Loucy (cell line): ENCODE measurements at regions not wholly inside any gene's neighbourhood (a gene's known extent, or its start where the extent isn't known, plus 50 kb on each side); places are given as distances from the start of the nearest gene placed in this dataset.
A peak's percentile ranks its signal among the peaks of the same experiment; 100 is the strongest.
"Not testable (repeated sequence)": the region's sequence is repeated elsewhere in the genome, so short reads cannot be mapped to it uniquely, and the experiment has no call there.

ENCODE experiments used
- H2AFZ ChIP-seq: fragments of 200-600 bp; sonication (generic); 2 replicates; pipeline ENCODE4 v1.6.0; 2016; ENCODE audit warnings: antibody characterized with exemption, mild to moderate bottlenecking, low read length, moderate library complexity
- H3F3A ChIP-seq: fragments of 200-600 bp; 2 replicates; pipeline ENCODE4 v1.6.0; 2016; ENCODE audit warnings: antibody characterized with exemption, low read depth, mild to moderate bottlenecking
- H3K27me3 ChIP-seq: fragments of 200-600 bp; sonication (generic); 2 replicates; pipeline ENCODE4 v1.6.1; 2014; ENCODE audit warnings: low read length, mild to moderate bottlenecking; ENCODE audit not compliant: insufficient read depth, poor library complexity, severe bottlenecking
- H3K36me3 ChIP-seq: fragments of 200-600 bp; sonication (generic); 2 replicates; pipeline ENCODE4 v1.6.1; 2016; ENCODE audit warnings: low read length; ENCODE audit not compliant: insufficient read depth
- H3K4me1 ChIP-seq: fragments of 200-600 bp; sonication (generic); 2 replicates; pipeline ENCODE4 v1.5.1; 2014; ENCODE audit warnings: low read length, mild to moderate bottlenecking; ENCODE audit not compliant: insufficient read depth, poor library complexity, severe bottlenecking
- H3K4me2 ChIP-seq: fragments of 200-600 bp; sonication (generic); 2 replicates; pipeline ENCODE4 v1.6.0; 2014; ENCODE audit warnings: antibody characterized with exemption, low read length, low read depth, mild to moderate bottlenecking; ENCODE audit not compliant: poor library complexity, severe bottlenecking
- H3K4me3 ChIP-seq: fragments of 200-600 bp; sonication (generic); 2 replicates; pipeline ENCODE4 v1.5.1; 2014; ENCODE audit warnings: low read length, mild to moderate bottlenecking, mixed read lengths; ENCODE audit not compliant: poor library complexity, severe bottlenecking
- H3K79me2 ChIP-seq: fragments of 200-600 bp; sonication (generic); 2 replicates; pipeline ENCODE4 v1.6.1; 2014; ENCODE audit warnings: low read length; ENCODE audit not compliant: insufficient read depth
- H3K9ac ChIP-seq: fragments of 200-600 bp; sonication (generic); 2 replicates; pipeline ENCODE4 v1.6.0; 2014; ENCODE audit warnings: mild to moderate bottlenecking, low read depth, low read length, moderate library complexity; ENCODE audit not compliant: poor library complexity, severe bottlenecking
- H3K9me2 ChIP-seq: fragments of 200-600 bp; sonication (generic); replicated peaks from 2 replicates; pipeline ENCODE4 v1.6.1; 2016; ENCODE audit warnings: low read depth, low read length, mixed read lengths
- H3K9me3 ChIP-seq: fragments of 200-600 bp; sonication (generic); 2 replicates; pipeline ENCODE4 v1.6.1; 2014; ENCODE audit warnings: mild to moderate bottlenecking, antibody characterized with exemption, low read length, low read depth; ENCODE audit not compliant: insufficient read depth
- H4K20me1 ChIP-seq: fragments of 200-600 bp; sonication (generic); 2 replicates; pipeline ENCODE4 v1.6.0; 2014; ENCODE audit warnings: antibody characterized with exemption, low read length, mild to moderate bottlenecking; ENCODE audit not compliant: insufficient read depth, poor library complexity, severe bottlenecking
- EZH2phosphoT487 ChIP-seq: fragments of 200-600 bp; IDR thresholded peaks from 2 replicates; pipeline ENCODE4 v1.6.1; 2018; ENCODE audit warnings: antibody characterized with exemption, mild to moderate bottlenecking, moderate library complexity, borderline replicate concordance
- TF ChIP-seq, protein P1 (sequence below): fragments of 200-600 bp; sonication (generic); conservative IDR thresholded peaks from 2 replicates; pipeline ENCODE4 v1.5.1; 2014; ENCODE audit warnings: mild to moderate bottlenecking, antibody characterized with exemption, low read length

GRCh38 chr6:11931296-11932035 lies 80.6 kb upstream of the HIVEP1 start:
- Histone ChIP-seq H3K27me3 (no peaks in the 10 kb centered on the region), H3K9me2 (no peaks in the 10 kb centered on the region), H3K79me2 (no peaks in the 10 kb centered on the region), H3K9ac (no peak overlapping the region), H3K4me3 (no peak overlapping the region), H3F3A (no peaks in the 10 kb centered on the region), H3K9me3 (no peaks in the 10 kb centered on the region), H3K36me3 (no peaks in the 10 kb centered on the region), H4K20me1 (no peaks in the 10 kb centered on the region), H3K4me2 (no peak overlapping the region), H2AFZ (0 out of 2 replicates have a peak overlapping the region, but pooled peaks have one; percentile 26), H3K4me1 (no peaks in the 10 kb centered on the region)
- TF ChIP-seq EZH2phosphoT487, result no peak
- TF ChIP-seq, protein P1, sequence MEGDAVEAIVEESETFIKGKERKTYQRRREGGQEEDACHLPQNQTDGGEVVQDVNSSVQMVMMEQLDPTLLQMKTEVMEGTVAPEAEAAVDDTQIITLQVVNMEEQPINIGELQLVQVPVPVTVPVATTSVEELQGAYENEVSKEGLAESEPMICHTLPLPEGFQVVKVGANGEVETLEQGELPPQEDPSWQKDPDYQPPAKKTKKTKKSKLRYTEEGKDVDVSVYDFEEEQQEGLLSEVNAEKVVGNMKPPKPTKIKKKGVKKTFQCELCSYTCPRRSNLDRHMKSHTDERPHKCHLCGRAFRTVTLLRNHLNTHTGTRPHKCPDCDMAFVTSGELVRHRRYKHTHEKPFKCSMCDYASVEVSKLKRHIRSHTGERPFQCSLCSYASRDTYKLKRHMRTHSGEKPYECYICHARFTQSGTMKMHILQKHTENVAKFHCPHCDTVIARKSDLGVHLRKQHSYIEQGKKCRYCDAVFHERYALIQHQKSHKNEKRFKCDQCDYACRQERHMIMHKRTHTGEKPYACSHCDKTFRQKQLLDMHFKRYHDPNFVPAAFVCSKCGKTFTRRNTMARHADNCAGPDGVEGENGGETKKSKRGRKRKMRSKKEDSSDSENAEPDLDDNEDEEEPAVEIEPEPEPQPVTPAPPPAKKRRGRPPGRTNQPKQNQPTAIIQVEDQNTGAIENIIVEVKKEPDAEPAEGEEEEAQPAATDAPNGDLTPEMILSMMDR, result no peak

- not testable (repeated sequence) for H2AFZ ChIP-seq
Measured at GRCh38 chr6:11930834-11931233, 81.3 kb upstream of the HIVEP1 start.

GRCh38 chr6:11930240-11930639 lies 81.9 kb upstream of the HIVEP1 start:
- TF ChIP-seq, protein P1, result no peak
- no peak for TF ChIP-seq EZH2phosphoT487

More at GRCh38 chr6:11930834-11931233, 81.3 kb upstream of the HIVEP1 start:
- not testable (repeated sequence) for H3K9ac ChIP-seq, H3K4me1 ChIP-seq, H3K79me2 ChIP-seq, H3K36me3 ChIP-seq, H3F3A ChIP-seq, H3K4me3 ChIP-seq, H4K20me1 ChIP-seq, H3K4me2 ChIP-seq, H3K27me3 ChIP-seq, H3K9me3 ChIP-seq, H3K9me2 ChIP-seq

GRCh38 chr6:11929241-11929835 lies 82.8 kb upstream of the HIVEP1 start:
- Histone ChIP-seq H3K9ac (no peak overlapping the region), H3K4me3 (no peak overlapping the region), H3F3A (no peaks in the 10 kb centered on the region), H3K9me3 (no peaks in the 10 kb centered on the region), H4K20me1 (no peaks in the 10 kb centered on the region), H2AFZ (no peak overlapping the region), H3K4me2 (no peak overlapping the region), H3K36me3 (no peaks in the 10 kb centered on the region), H3K4me1 (no peaks in the 10 kb centered on the region), H3K9me2 (no peaks in the 10 kb centered on the region), H3K27me3 (no peaks in the 10 kb centered on the region), H3K79me2 (no peaks in the 10 kb centered on the region)
- no peak for TF ChIP-seq EZH2phosphoT487
- TF ChIP-seq, protein P1, result no peak

More at GRCh38 chr6:11930240-11930639, 81.9 kb upstream of the HIVEP1 start:
- no peaks in the 10 kb centered on the region for H3K36me3 ChIP-seq
- no peaks in the 10 kb centered on the region for H3K27me3 ChIP-seq
- no peak overlapping the region for H2AFZ ChIP-seq
- no peaks in the 10 kb centered on the region for H3K9me2 ChIP-seq
- H3K9me3 ChIP-seq, result no peaks in the 10 kb centered on the region
- no peaks in the 10 kb centered on the region for H3K4me1 ChIP-seq
- H3K79me2 ChIP-seq, result no peaks in the 10 kb centered on the region
- H3F3A ChIP-seq, result no peaks in the 10 kb centered on the region
- H3K4me2 ChIP-seq, result no peak overlapping the region
- no peak overlapping the region for H3K4me3 ChIP-seq
- no peak overlapping the region for H3K9ac ChIP-seq
- no peaks in the 10 kb centered on the region for H4K20me1 ChIP-seq
